ENCODE measurements at regions not wholly inside any gene's neighbourhood (a gene's known extent, or its start where the extent isn't known, plus 50 kb on each side); places are given as distances from the start of the nearest gene placed in this dataset.

DNA sequence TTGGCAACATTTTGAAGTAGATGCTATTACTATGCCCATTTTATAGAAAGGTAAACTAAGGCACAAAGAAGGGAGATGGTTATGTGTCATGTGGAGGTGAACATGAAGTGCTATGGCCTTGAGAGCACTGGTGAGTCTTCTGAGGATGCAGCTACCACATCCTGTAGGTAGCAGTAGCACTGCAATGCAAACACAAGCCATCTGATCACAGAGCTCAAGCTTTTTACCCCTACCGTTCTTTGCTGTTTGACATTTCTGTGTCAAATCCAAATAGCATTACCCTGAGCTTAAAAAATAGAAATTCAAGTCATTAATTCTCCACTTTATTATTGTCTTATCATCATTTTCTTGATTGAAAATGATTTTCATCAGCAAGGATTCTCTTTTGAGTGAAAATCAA is 382.9 kb downstream of the KCTD12 start:
- WGBS, 2 donors = 80 to 87% methylated on average over 1 of the region's 1 CpG
- Histone ChIP-seq H3K36me3 (ENCODE audit: low read depth, missing control alignments) (no peaks in the 10 kb centered on the region), H3K9me3 (no peaks in the 10 kb centered on the region), H3K4me1 (peaks cover 6% of the 10 kb centered on the region), H3K27me3 (no peaks in the 10 kb centered on the region), H3K4me3 (no peak overlapping the region), H3K27ac (no peak overlapping the region)
- DNase-seq = no peak
- intact Hi-C loops (cut with DNase I; ENCODE audit: low total_unique reads) = no loop called here
- TF ChIP-seq POLR2A (IDR thresholded peaks at IDR 0.05) = no peak
- TF ChIP-seq, protein P1, sequence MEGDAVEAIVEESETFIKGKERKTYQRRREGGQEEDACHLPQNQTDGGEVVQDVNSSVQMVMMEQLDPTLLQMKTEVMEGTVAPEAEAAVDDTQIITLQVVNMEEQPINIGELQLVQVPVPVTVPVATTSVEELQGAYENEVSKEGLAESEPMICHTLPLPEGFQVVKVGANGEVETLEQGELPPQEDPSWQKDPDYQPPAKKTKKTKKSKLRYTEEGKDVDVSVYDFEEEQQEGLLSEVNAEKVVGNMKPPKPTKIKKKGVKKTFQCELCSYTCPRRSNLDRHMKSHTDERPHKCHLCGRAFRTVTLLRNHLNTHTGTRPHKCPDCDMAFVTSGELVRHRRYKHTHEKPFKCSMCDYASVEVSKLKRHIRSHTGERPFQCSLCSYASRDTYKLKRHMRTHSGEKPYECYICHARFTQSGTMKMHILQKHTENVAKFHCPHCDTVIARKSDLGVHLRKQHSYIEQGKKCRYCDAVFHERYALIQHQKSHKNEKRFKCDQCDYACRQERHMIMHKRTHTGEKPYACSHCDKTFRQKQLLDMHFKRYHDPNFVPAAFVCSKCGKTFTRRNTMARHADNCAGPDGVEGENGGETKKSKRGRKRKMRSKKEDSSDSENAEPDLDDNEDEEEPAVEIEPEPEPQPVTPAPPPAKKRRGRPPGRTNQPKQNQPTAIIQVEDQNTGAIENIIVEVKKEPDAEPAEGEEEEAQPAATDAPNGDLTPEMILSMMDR (IDR thresholded peaks at IDR 0.05) = no peak

DNA sequence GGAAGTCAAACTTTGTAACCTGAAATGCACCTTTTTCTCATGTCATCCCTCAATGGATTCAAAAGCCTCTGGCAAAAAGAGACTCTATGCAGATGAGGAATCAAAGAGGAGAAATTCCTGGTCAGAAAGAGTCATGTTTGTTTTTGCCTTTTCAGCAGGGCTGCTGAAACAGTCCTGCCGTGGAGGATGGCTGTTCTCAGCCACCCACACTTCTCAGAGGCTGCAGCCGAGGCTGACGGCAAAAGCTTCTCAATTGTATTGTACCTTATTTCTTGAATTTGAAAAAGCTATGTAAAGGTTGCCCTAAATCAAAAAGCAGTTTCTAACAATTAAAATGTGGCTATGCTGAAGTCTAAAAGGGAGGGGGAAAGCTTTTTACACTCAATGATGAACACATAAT is 385.3 kb downstream of the KCTD12 start:
- intact Hi-C loops (cut with DNase I; ENCODE audit: low total_unique reads) = no loop called here
- H3K4me1 ChIP-seq = peaks cover 6% of the 10 kb centered on the region
- DNase-seq = no peak
- H3K27me3 ChIP-seq = no peaks in the 10 kb centered on the region
- H3K4me3 ChIP-seq = no peak overlapping the region
- H3K9me3 ChIP-seq = no peaks in the 10 kb centered on the region
- WGBS, 2 donors = 39 to 46% methylated on average over 3 of the region's 3 CpGs
- no peak for TF ChIP-seq POLR2A (IDR thresholded peaks at IDR 0.05)
- TF ChIP-seq, protein P1 (IDR thresholded peaks at IDR 0.05) = no peak
- no peak overlapping the region for H3K27ac ChIP-seq
- H3K36me3 ChIP-seq (ENCODE audit: low read depth, missing control alignments) = no peaks in the 10 kb centered on the region

DNA sequence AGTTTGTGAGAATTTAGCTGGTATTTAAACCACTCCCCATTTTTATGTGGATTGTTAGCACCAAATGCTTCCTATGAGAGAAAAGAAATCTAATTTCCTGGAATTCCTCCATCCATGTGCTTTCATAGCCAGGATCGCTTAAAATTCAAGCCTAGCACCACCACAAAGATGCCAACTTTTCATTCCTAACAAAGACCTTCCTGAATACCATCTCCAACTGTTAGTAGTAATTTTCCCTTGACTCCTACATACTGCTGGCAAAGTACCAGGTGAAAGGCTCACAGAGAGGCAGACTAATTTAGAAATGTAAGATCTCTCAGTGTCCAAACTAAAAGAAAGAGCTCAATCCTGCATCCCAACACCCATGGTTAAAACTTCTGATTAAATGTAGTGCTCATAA is 386.3 kb downstream of the KCTD12 start:
- intact Hi-C loops (cut with DNase I; ENCODE audit: low total_unique reads) = no loop called here
- TF ChIP-seq, protein P1 (IDR thresholded peaks at IDR 0.05) = no peak
- TF ChIP-seq POLR2A (IDR thresholded peaks at IDR 0.05) = no peak
- Histone ChIP-seq H3K27me3 (no peaks in the 10 kb centered on the region), H3K27ac (no peak overlapping the region), H3K4me1 (peaks cover 6% of the 10 kb centered on the region), H3K36me3 (ENCODE audit: low read depth, missing control alignments) (no peaks in the 10 kb centered on the region), H3K9me3 (no peaks in the 10 kb centered on the region), H3K4me3 (no peak overlapping the region)
- 45 to 50% methylated on average over 1 of the region's 1 CpG for WGBS, 2 donors
- DNase-seq = no peak

- H3K4me1 ChIP-seq = peaks cover 6% of the 10 kb centered on the region
- no peaks in the 10 kb centered on the region for H3K9me3 ChIP-seq
- H3K36me3 ChIP-seq (ENCODE audit: low read depth, missing control alignments) = no peaks in the 10 kb centered on the region
- 29 to 48% methylated on average over 1 of the region's 1 CpG for WGBS, 2 donors
- no peaks in the 10 kb centered on the region for H3K27me3 ChIP-seq
- DNase-seq = no peak
- no peak for TF ChIP-seq POLR2A (IDR thresholded peaks at IDR 0.05)
- TF ChIP-seq, protein P1 (IDR thresholded peaks at IDR 0.05) = no peak
- intact Hi-C loops (cut with DNase I; ENCODE audit: low total_unique reads) = no loop called here
- no peak overlapping the region for H3K4me3 ChIP-seq
- peak overlapping the region in 1 of 2 donors; percentile 39 for H3K27ac ChIP-seq
These were observed 396.9 kb downstream of the KCTD12 start for GRCh38 chr13:76489274-76489673.

DNA sequence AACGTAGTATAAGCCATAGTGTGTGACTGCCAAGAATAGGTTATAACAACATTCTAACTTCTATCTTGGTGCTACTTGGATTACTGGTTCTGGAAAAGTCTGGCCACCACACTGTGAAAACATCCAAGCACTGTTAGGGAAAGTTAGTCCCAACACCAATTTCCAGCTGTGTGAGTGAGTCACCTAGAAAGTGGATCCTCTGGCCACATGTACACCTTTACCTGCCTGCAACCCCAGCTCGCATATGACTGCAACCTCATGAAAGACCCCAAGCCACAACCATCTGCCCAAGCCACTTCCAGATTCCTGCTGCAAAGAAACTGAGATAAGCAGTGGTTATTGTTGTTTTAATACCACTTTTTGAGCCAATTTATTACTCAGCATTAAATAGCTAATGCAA is 404.5 kb downstream of the KCTD12 start:
- intact Hi-C loops (cut with DNase I; ENCODE audit: low total_unique reads) = no loop called here
- 57 to 64% methylated on average over 2 of the region's 2 CpGs for whole genome bisulfite sequencing, 2 donors
- Histone ChIP-seq H3K27me3 (no peaks in the 10 kb centered on the region), H3K36me3 (ENCODE audit: low read depth, missing control alignments) (no peaks in the 10 kb centered on the region), H3K9me3 (no peaks in the 10 kb centered on the region), H3K4me3 (no peak overlapping the region), H3K4me1 (peaks cover 8% of the 10 kb centered on the region), H3K27ac (no peak overlapping the region)
- DNase-seq = no peak
- TF ChIP-seq, protein P1 (IDR thresholded peaks at IDR 0.05) = no peak
- TF ChIP-seq POLR2A (IDR thresholded peaks at IDR 0.05) = no peak

Measured in testis (tissue), 2 donors.